OCI-LY7 (cell line): ENCODE measurements at regions not wholly inside any gene's neighbourhood (a gene's known extent, or its start where the extent isn't known, plus 50 kb on each side); places are given as distances from the start of the nearest gene placed in this dataset.

Experiments used
- CTCF ChIP-seq: fragments of 200-600 bp; sonication (generic); conservative IDR thresholded peaks from 2 replicates; pipeline ENCODE4 v1.5.1; 2014; ENCODE audit warnings: mild to moderate bottlenecking, antibody characterized with exemption, low read length, moderate library complexity, mixed read lengths
- EZH2phosphoT487 ChIP-seq: fragments of 200-600 bp; sonication (generic); IDR thresholded peaks from 2 replicates; pipeline ENCODE4 v1.6.1; 2018; ENCODE audit warnings: low read depth, borderline replicate concordance, mild to moderate bottlenecking, mixed run types, antibody characterized with exemption, low read length, moderate library complexity, mixed read lengths

GRCh38 chr18:1993866-1994265 is 577.4 kb downstream of the METTL4 start:
- TF ChIP-seq CTCF (no peak), EZH2phosphoT487 (no peak)
